ENCODE measurements at regions not wholly inside any gene's neighbourhood (a gene's known extent, or its start where the extent isn't known, plus 50 kb on each side); places are given as distances from the start of the nearest gene placed in this dataset.
A peak's percentile ranks its signal among the peaks of the same experiment; 100 is the strongest.

- H3K9me3 Mint-ChIP-seq = no peaks in the 10 kb centered on the region
- DNase-seq = peak; percentile 90
- peaks cover 2% of the 10 kb centered on the region for H3K36me3 Mint-ChIP-seq
- POLR2A ChIA-PET = interaction anchor here (0.8 to 7.3 kb wide), 20 partner anchors 8 to 88 kb away, joined by 3 to 189 read pairs (median 8); no protein-coding TSS in a partner anchor
- H3K27ac Mint-ChIP-seq = peak overlapping the region; percentile 92
- peaks cover 13% of the 10 kb centered on the region for H3K27me3 Mint-ChIP-seq
- H3K4me1 Mint-ChIP-seq = peaks cover 34% of the 10 kb centered on the region
- H3K4me3 Mint-ChIP-seq = peak overlapping the region; percentile 88
- peak; percentile 53 for ATAC-seq (ENCODE audit: low read depth)
These were observed 226.9 kb upstream of the CRY1 start for GRCh38 chr12:107320033-107320928.

GRCh38 chr12:107320929-107321631 lies 227.7 kb upstream of the CRY1 start:
- H3K9me3 Mint-ChIP-seq = no peaks in the 10 kb centered on the region
- POLR2A ChIA-PET = interaction anchor here (0.8 to 7.3 kb wide), 20 partner anchors 8 to 87 kb away, joined by 3 to 189 read pairs (median 8); no protein-coding TSS in a partner anchor
- peak overlapping the region; percentile 88 for H3K4me3 Mint-ChIP-seq
- peak; percentile 82 for DNase-seq
- peaks cover 2% of the 10 kb centered on the region for H3K36me3 Mint-ChIP-seq
- peak; percentile 27 for ATAC-seq (ENCODE audit: low read depth)
- peaks cover 36% of the 10 kb centered on the region for H3K4me1 Mint-ChIP-seq
- H3K27ac Mint-ChIP-seq = peak overlapping the region; percentile 92
- peaks cover 7% of the 10 kb centered on the region for H3K27me3 Mint-ChIP-seq

- Mint-ChIP-seq H3K36me3 (peaks cover 2% of the 10 kb centered on the region), H3K9me3 (no peaks in the 10 kb centered on the region), H3K4me1 (peaks cover 43% of the 10 kb centered on the region), H3K27ac (peak overlapping the region; percentile 92), H3K27me3 (no peaks in the 10 kb centered on the region), H3K4me3 (peak overlapping the region; percentile 88)
- POLR2A ChIA-PET = interaction anchor here (1.0 to 7.3 kb wide), 6 partner anchors 24 to 78 kb away, joined by 3 to 189 read pairs (median 17); no protein-coding TSS in a partner anchor
- DNase-seq = peak; percentile 47
- ATAC-seq (ENCODE audit: low read depth) = no peak
These were observed 228.7 kb upstream of the CRY1 start for GRCh38 chr12:107322063-107322462.

DNA sequence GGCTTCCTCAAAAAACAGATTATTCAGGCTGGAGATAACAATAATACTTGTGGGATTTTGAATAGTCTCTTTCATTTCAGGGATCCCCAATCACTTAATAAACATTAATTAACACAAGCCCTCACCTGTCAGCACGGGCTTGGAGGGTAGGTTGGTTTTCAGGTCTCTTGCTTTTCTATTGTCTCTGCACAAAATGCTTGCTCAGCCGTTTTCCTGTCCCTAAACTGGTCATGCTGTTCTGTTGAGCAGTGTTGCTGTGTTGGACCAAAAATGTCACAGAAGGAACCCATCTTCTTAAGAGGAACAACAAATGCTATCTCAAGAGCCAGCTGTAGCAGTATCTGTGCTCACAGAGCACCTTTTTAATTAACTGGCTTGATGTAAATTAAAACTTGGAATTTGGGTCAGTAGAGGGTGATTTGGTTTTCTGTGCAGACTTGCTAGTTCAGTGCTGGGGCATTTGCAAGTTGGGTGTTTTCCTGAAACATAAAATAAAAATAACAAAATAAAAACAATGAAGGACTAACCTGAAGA lies 231.8 kb upstream of the CRY1 start:
- H3K4me1 Mint-ChIP-seq = peaks cover 68% of the 10 kb centered on the region
- DNase-seq = no peak
- no peak overlapping the region for H3K27ac Mint-ChIP-seq
- peaks cover 8% of the 10 kb centered on the region for H3K36me3 Mint-ChIP-seq
- no peaks in the 10 kb centered on the region for H3K9me3 Mint-ChIP-seq
- H3K4me3 Mint-ChIP-seq = no peak overlapping the region
- H3K27me3 Mint-ChIP-seq = no peaks in the 10 kb centered on the region
- POLR2A ChIA-PET = interaction anchor here (1.0 to 1.3 kb wide), 2 partner anchors 31 to 48 kb away, joined by 3 read pairs; no protein-coding TSS in a partner anchor
- ATAC-seq (ENCODE audit: low read depth) = no peak

DNA sequence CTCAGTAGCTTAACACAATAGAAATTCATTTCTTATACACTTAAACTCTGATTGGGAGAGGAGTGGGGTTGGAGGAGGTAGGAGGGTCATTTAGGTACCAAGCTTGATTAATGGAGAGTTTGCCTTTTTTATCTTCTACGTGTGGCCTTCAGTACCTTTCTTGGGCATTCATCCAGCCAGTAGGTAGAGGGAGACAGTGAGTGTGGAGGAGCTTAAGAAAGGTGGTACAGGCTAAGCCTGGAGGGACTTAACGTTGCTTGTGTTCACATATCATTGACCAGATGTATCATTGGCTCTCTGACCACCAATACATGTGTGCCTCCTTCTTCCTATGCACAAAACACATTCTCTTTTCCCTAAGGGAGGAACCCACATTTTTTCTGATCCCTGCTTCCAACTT lies 232.9 kb upstream of the CRY1 start:
- no peak for ATAC-seq (ENCODE audit: low read depth)
- no peak overlapping the region for H3K27ac Mint-ChIP-seq
- POLR2A ChIA-PET = interaction anchor here (1.0 to 1.3 kb wide), 2 partner anchors 30 to 47 kb away, joined by 3 read pairs; no protein-coding TSS in a partner anchor

DNA sequence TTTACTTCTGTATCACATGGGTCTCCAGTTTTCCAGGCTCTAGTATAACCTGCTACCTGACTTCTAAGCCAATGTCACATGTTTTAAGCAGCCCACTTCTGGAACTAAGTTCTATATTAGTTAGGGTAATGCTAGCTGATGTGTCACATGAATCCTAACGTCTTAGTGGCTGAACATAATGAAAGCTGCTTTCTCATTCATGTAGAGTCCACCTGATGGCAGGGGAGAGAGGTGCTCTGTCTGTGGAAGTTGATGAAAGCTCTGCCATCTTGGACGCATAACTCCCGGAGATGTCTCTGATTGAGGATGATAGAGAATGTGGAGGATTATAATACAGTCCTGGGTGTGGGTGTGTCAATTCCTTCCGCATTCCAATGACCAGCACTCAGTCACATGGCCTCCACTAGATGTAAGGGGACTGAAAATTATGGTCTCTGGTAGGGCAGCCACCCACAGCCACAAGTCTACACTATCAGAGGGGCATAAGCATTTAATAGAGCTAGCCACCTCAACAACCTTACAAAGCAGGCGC lies 234.4 kb upstream of the CRY1 start:
- Mint-ChIP-seq H3K27ac (no peak overlapping the region), H3K36me3 (peaks cover 17% of the 10 kb centered on the region), H3K9me3 (no peaks in the 10 kb centered on the region), H3K4me1 (peaks cover 76% of the 10 kb centered on the region), H3K27me3 (no peaks in the 10 kb centered on the region), H3K4me3 (no peak overlapping the region)
- ATAC-seq (ENCODE audit: low read depth) = no peak
- DNase-seq = no peak
- POLR2A ChIA-PET = interaction anchor here (0.6 to 2.6 kb wide), 2 partner anchors 8 to 42 kb away, joined by 5 to 17 read pairs; a partner anchor contains a TSS

More for the DNA sequence above, 232.9 kb upstream of the CRY1 start:
- Mint-ChIP-seq H3K9me3 (no peaks in the 10 kb centered on the region), H3K4me1 (peaks cover 76% of the 10 kb centered on the region), H3K4me3 (no peak overlapping the region), H3K27me3 (no peaks in the 10 kb centered on the region), H3K36me3 (peaks cover 11% of the 10 kb centered on the region)
- DNase-seq = no peak

DNA sequence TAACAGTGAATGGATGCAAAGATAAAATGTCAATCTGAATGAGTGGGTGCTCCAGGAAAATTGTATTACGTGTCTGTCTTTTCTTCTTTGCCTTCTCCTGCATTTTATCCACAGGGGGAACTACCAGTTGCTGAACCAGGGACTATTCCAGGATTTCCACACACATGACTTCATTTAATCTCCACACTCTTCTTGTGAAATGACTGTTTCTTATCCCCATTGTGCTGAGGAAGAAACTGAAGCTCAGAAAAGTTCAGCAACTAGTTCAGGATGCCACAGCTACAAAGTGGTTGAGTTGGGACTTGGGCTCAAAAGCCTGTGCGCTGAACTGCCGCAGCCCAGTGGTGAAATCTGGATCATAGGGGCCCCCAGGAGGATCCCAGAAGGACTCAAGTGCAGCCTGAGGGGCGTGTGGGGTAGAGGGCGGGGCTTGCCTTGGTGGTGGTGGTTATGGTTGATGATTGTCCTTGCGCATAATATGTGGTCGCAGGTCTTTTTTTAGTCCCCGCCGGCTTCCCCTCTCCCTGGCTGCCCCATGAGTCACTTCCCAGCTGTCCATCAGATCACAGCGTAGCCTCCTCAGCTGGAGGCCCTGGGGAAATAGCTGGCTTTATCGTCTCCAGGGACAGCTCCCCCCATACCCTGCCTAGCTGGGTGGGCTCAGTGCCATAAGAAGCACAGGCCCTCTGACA lies 235.2 kb upstream of the CRY1 start:
- peak; percentile 19 for ATAC-seq (ENCODE audit: low read depth)
- H3K27me3 Mint-ChIP-seq = no peaks in the 10 kb centered on the region
- H3K4me1 Mint-ChIP-seq = peaks cover 76% of the 10 kb centered on the region

DNA sequence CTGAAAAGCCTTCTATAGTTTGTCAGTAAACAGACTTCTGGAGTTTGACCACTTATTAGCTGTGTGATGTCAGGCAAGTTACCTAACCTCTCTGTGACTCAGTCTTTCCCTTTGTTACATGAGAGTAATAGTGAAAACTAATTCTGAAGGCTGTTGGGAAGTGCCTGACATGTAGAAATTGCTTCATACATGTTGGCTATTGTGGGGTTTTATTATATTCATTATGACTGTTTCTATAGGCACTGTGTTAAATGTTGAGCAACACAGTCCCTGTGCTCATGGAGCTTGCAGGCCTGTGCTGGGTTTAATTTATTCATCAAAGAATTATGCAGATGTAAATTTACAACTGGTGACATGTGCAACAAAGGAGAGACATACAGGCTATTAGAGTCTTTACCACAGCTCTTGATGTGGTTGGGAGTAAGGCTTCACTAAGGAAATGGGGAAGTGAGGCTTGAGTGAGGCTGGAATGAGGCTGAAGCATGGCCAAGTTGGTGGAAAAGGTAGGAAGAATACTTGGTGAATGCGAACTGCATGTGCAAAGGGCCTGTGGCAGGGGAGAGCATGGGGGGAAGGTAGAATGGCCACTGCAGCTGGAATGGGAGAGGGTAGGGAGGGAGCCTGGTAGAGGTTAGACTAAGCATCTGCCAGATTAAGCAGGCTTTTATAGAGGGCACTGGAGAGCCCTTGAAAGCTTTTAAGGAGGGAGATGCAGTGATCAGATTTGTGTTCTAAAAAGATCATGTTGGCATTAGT lies 236.4 kb upstream of the CRY1 start:
- H3K9me3 Mint-ChIP-seq = no peaks in the 10 kb centered on the region
- DNase-seq = no peak
- no peaks in the 10 kb centered on the region for H3K27me3 Mint-ChIP-seq

More for the DNA sequence above, 235.2 kb upstream of the CRY1 start:
- H3K36me3 Mint-ChIP-seq = peaks cover 16% of the 10 kb centered on the region
- DNase-seq = no peak
- POLR2A ChIA-PET = interaction anchor here (0.6 to 2.6 kb wide), 2 partner anchors 9 to 41 kb away, joined by 5 to 17 read pairs; a partner anchor contains a TSS
- H3K9me3 Mint-ChIP-seq = no peaks in the 10 kb centered on the region
- peak overlapping the region; percentile 17 for H3K27ac Mint-ChIP-seq
- H3K4me3 Mint-ChIP-seq = peak overlapping the region; percentile 53

GRCh38 chr12:107330831-107331431 lies 237.6 kb upstream of the CRY1 start:
- no peak overlapping the region for H3K27ac Mint-ChIP-seq
- peak overlapping the region; percentile 6 for H3K4me3 Mint-ChIP-seq
- no peaks in the 10 kb centered on the region for H3K27me3 Mint-ChIP-seq
- DNase-seq (no peak), ATAC-seq (ENCODE audit: low read depth) (peak; percentile 62)
- peaks cover 78% of the 10 kb centered on the region for H3K4me1 Mint-ChIP-seq
- POLR2A ChIA-PET = interaction anchor here (1.4 kb wide), 1 partner anchor 10 kb away, joined by 5 read pairs; no protein-coding TSS in a partner anchor
- no peaks in the 10 kb centered on the region for H3K9me3 Mint-ChIP-seq
- H3K36me3 Mint-ChIP-seq = peaks cover 34% of the 10 kb centered on the region

More for the DNA sequence above, 236.4 kb upstream of the CRY1 start:
- POLR2A ChIA-PET = interaction anchor here (2.6 kb wide), 1 partner anchor 10 kb away, joined by 17 read pairs; a partner anchor contains a TSS
- no peak for ATAC-seq (ENCODE audit: low read depth)
- Mint-ChIP-seq H3K27ac (peak overlapping the region; percentile 9), H3K4me1 (peaks cover 80% of the 10 kb centered on the region), H3K4me3 (no peak overlapping the region), H3K36me3 (peaks cover 26% of the 10 kb centered on the region)

DNA sequence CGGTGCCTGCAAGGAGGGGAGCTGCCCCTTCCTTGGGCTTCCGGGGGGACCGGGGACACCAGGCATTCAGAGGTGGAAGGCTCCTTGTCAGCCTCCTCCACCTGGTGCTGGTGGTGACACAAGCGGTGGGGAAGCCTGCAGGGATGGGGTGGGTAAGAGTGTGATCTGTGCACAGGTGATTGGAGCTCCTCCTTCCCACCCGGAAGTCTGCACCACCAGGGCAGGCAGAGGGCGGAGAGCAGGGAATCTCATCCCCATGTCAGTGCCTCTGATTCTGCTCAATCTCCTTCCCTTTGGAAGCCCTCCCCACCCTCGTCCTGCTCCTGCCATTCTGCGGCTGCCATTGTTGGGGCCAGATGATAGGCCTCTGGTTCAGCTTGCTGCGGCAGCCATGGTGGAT lies 238.1 kb upstream of the CRY1 start:
- no peaks in the 10 kb centered on the region for H3K9me3 Mint-ChIP-seq
- no peaks in the 10 kb centered on the region for H3K27me3 Mint-ChIP-seq
- no peak overlapping the region for H3K27ac Mint-ChIP-seq
- DNase-seq (no peak), ATAC-seq (ENCODE audit: low read depth) (no peak)
- H3K36me3 Mint-ChIP-seq = peaks cover 36% of the 10 kb centered on the region
- POLR2A ChIA-PET = interaction anchor here (1.4 kb wide), 1 partner anchor 11 kb away, joined by 5 read pairs; no protein-coding TSS in a partner anchor
- no peak overlapping the region for H3K4me3 Mint-ChIP-seq
- H3K4me1 Mint-ChIP-seq = peaks cover 77% of the 10 kb centered on the region

DNA sequence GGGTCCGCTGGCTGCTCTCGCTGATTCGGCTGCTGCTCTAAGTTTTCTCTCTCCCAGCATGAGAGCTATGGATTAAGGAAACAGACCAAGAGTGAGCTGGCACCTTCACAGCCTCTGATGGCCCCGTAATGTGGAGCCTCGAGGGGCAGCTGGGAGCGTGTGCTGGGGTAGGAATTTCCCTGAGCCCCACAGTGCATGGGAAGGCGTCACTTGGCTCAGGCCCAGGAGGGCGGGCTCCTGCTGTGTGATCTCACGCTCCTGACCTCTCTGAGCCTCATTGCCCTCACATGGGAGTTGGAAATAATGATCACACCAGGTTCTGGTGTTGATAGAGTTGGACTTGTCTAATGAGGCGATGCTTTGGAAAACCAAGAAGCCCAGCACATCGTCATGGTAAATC lies 238.6 kb upstream of the CRY1 start:
- ATAC-seq (ENCODE audit: low read depth) (no peak), DNase-seq (no peak)
- H3K4me1 Mint-ChIP-seq = peaks cover 76% of the 10 kb centered on the region
- H3K9me3 Mint-ChIP-seq = no peaks in the 10 kb centered on the region
- no peak overlapping the region for H3K4me3 Mint-ChIP-seq
- H3K27me3 Mint-ChIP-seq = no peaks in the 10 kb centered on the region
- POLR2A ChIA-PET = interaction anchor here (0.9 to 1.4 kb wide), 2 partner anchors 11 to 14 kb away, joined by 3 to 5 read pairs; no protein-coding TSS in a partner anchor
- no peak overlapping the region for H3K27ac Mint-ChIP-seq
- H3K36me3 Mint-ChIP-seq = peaks cover 37% of the 10 kb centered on the region

Data from activated naive CD8-positive, alpha-beta T cell treated with anti-CD3 and anti-CD28 coated beads, Interleukin-2, amount 10 ng/mL, durations not matched to agents 7 days and 5 days (primary cell).